GM19328 (cell line): ENCODE measurements at regions not wholly inside any gene's neighbourhood (a gene's known extent, or its start where the extent isn't known, plus 50 kb on each side); places are given as distances from the start of the nearest gene placed in this dataset.

Experiments
- ATAC-seq: cut with Tn5 transposase; IDR thresholded peaks from one replicate; pipeline ENCODE4 v1.9.1; 2021; ENCODE audit warnings: mild to moderate bottlenecking, moderate library complexity; ENCODE audit not compliant: unreplicated experiment

DNA sequence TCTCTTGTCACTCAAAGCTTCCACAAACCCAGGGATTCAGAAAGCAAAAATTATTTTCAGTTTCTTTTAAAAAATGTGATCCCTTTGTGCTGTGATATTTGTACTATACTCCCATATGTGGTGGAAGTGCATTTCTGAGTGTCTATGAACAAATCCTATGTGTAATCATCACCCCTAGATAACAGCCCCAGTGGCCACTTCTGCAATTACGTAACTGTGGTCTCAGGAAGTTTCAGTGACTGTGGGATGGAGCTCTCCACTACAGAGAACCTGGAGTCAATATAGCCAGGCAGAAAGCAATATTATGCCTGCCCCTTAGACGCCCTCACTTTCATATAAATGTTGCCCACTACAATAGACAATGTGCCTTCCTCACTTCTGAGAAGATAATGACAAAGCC, 1101.7 kb upstream of the GHITM start:
- no peak for ATAC-seq

DNA sequence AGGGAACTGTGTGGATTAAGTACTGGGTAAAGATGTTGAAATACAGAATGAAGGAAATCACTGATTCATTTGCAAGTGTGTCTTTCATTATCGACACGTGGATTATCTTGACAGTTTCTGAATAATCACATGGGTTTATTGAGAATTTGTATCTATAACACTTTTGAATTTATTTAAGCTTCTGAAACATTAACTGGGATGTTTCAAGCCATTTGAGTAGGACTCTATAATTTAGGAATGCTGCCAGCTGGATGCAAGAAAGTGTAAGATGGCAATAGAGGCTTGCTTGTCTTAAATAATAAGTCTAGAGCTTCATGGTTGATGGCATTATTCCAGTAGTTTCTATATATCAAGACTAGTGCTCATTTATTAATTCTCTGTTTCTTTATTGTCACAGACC, 1100.7 kb upstream of the GHITM start:
- ATAC-seq: no peak

GRCh38 chr10:83045731-83046130, 1093.6 kb upstream of the GHITM start:
- no peak for ATAC-seq

- no peak for ATAC-seq
Measured at GRCh38 chr10:83050815-83051214, 1088.5 kb upstream of the GHITM start.

- no peak for ATAC-seq
Measured at GRCh38 chr10:83062871-83063270, 1076.4 kb upstream of the GHITM start.

DNA sequence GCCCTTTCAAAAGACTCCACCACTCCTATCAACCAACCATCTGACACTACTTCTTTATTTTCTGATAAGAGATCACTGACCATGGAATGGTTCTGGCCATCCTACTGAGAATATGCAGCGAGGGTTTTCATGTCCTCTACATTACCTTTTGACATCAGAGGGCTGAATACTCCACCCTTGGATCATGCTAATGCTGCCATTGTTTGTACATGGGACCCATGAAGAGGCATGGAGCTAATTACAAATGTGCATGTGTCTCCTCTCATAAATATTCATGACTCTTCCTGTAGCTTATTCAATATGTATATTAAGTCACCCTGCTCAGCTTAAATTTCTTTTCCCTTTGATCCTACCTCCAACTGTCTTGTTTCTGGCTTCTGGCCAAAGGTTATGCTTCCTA, 1065.8 kb upstream of the GHITM start:
- ATAC-seq: no peak

- ATAC-seq: no peak
Measured at GRCh38 chr10:83075016-83075814, 1064.1 kb upstream of the GHITM start.

DNA sequence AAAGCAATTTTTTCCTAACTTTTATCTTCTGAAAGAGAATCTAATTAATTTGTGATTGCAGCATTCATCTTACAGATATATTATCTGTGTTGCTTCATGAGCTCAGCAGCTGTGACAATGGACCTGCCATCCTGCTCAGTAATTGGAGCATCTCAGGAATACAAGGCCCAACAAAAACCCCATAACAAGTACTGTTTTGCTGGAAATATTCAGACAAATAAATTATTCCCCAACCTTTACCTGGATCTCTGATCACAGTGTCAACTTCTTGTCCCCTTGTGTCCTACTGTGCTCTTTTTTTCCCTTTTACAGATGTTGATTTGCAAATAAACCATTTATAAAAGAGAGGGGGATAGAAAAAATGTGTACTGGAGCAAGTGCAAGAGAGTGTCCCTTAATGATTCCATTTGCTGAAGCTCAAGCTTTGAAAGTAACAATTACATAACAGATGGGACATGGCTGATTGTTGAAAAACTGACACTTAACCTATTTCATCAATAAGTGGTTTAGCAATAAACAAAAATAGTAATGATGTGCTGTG, 1063.4 kb upstream of the GHITM start:
- ATAC-seq: no peak

- no peak for ATAC-seq
Measured at GRCh38 chr10:83076443-83076842, 1062.9 kb upstream of the GHITM start.

DNA sequence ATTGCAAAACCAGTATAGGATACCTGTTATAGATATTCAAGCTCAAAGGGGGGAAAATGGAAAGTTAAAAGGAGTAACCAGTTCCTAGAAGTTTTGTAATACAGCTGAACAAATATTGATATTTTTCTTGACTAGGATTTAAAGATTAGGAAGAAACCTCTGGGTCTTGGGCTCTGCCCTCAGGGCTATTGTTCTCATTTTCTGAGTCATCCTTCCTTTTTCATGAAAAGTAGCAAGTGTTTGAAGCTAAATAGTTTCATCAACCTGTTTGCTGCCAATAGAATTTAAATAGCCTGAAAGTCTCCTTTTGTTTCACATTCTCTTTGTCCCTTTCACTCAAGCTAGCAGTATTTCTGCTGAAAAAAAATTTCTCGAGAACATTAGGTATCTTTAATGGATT, 1061.1 kb upstream of the GHITM start:
- ATAC-seq: no peak

DNA sequence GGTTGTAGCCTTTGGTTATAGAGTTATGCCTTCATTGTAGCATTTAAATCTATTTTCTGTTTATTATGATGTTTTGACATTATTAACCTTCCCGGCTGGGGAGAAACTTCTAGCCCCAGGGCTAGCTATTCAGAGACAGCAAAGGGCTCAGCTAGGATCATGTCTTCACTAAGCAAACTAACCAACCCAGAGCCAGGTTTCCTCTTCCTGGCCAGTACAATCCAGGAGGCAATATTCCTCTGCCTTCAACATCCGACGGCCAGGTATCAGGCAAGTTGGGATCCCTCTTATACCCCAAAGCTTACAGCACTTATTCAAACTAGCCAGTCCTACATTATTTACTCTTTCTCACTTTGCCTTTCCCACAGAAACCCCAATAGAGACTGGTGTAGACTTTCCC, 1060.7 kb upstream of the GHITM start:
- no peak for ATAC-seq

DNA sequence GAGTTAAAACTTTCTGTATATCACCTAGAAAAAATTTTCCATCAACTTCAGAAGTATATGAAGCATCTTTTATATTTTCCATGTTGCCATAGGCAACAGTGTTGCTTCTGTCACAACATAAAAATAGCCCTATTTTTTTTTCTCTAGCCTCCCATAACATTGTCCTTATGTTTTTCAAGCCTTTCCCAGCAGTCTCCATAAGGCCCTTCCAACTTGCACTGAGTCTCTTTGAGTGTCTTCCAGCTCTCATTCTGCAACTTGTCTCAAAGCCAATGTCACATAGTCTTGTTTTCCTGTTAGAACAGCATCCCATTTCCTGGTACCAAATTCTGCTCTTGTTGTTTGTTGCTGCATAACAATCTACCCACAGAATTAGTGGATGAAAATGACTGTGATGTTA, 1055.5 kb upstream of the GHITM start:
- ATAC-seq: no peak

- no peak for ATAC-seq
Measured at GRCh38 chr10:83089335-83089734, 1050.0 kb upstream of the GHITM start.

DNA sequence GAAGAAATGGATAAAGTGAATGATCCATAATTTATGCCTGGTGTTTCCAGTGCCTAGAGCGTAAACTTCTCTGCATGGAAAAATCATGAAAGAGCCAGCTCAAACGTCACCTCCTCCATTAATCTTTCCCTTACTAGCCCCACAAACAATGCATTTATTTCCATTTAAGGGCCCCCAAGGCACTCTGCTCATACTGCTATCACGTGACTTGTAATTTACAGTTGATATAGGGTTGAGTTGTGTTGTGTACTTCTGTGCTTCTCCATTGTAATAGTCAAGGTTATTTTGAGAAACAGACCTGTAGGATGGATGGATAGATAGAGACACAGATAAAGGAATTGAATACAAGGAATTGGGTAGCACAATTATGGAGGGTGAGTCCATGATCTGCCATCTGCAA, 1034.7 kb upstream of the GHITM start:
- no peak for ATAC-seq

- no peak for ATAC-seq
Measured at GRCh38 chr10:83108565-83109333, 1030.6 kb upstream of the GHITM start.

GRCh38 chr10:83119346-83119745, 1020.0 kb upstream of the GHITM start:
- ATAC-seq: no peak

GRCh38 chr10:83122336-83122735, 1017.0 kb upstream of the GHITM start:
- ATAC-seq: no peak

GRCh38 chr10:83127942-83128575, 1011.2 kb upstream of the GHITM start:
- no peak for ATAC-seq

DNA sequence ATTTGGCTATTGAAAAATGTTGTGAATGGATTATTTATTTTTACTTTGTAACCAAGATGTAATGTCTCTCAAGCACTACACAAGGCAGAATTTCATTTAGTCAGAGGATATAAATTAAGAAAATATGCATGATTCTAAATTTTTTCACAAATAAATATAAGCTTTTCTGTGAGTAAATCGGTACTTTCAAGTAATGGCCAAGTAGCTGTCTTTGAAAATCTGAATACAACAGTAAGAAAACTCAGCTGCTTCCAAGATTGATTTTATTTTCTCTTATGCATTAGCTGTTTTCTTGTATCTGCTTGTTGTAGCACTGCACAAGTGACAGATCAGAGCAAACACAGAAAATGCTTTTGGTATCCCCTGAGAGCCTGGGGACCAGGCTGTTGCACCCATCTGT, 998.5 kb upstream of the GHITM start:
- no peak for ATAC-seq

GRCh38 chr10:83142074-83142563, 997.2 kb upstream of the GHITM start:
- ATAC-seq: no peak

DNA sequence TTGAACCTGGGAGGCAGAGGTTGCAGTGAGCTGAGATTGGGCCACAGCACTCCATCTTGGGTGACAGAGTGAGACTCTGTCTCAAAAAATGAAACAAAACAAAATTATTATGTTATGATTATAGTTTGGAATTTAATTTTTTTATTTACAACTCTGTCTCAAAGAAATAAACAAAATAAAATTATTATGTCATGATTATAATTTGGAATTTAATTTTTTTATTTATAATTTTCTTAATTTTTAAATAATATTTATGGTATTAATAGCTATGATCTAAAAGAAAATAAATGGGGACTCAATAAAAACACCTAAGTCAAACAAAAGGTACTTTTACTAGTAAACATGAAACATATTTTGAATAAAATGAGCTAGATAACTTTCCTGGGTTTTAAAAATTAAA, 994.8 kb upstream of the GHITM start:
- ATAC-seq: no peak
